Ascending aorta (tissue), 2 donors: ENCODE measurements at regions not wholly inside any gene's neighbourhood (a gene's known extent, or its start where the extent isn't known, plus 50 kb on each side); places are given as distances from the start of the nearest gene placed in this dataset.

Experiments used
- DNase-seq, 2 donors: peaks; one replicate each; pipeline ENCODE4 v3.0.0-alpha.2; 2019; ENCODE audit warnings: low spot score in 2 of 2
- H3K27ac ChIP-seq, 2 donors: fragments of 200-600 bp; sonication (generic); one replicate each; pipeline ENCODE4 v1.5.1; 2016 to 2017; ENCODE audit warnings: mild to moderate bottlenecking in 1 of 2
- H3K27me3 ChIP-seq: fragments of 200-600 bp; sonication (generic); one replicate; pipeline ENCODE4 v1.5.1; 2017
- H3K36me3 ChIP-seq, 2 donors: fragments of 200-600 bp; sonication (generic); one replicate each; pipeline ENCODE4 v1.5.1; 2016
- H3K4me1 ChIP-seq, 2 donors: fragments of 200-600 bp; sonication (generic); one replicate each; pipeline ENCODE4 v1.5.1; 2016 to 2017; ENCODE audit warnings: mild to moderate bottlenecking in 1 of 2
- H3K4me3 ChIP-seq, 2 donors: fragments of 200-600 bp; sonication (generic); one replicate each; pipeline ENCODE4 v1.5.1; 2016 to 2017; ENCODE audit warnings: mild to moderate bottlenecking in 1 of 2
- H3K9me3 ChIP-seq, 2 donors: fragments of 200-600 bp; sonication (generic); one replicate each; pipeline ENCODE4 v1.5.1; 2016
- CTCF ChIP-seq, 3 experiments: fragments of 200-600 bp in 2 of 3; fragments of 450-650 bp in 1 of 3; sonication (generic) in 2 of 3; IDR thresholded peaks; one replicate each; pipeline ENCODE4 v1.5.1; 2016 to 2019; ENCODE audit warnings: antibody characterized with exemption in 3 of 3, mild to moderate bottlenecking in 1 of 3, moderate library complexity in 1 of 3
- intact Hi-C: fragments of 100-400 bp; cut with DNase I; formaldehyde crosslinking; loops from one replicate; pipeline ENCODE4 v1.15.1; 2023

DNA sequence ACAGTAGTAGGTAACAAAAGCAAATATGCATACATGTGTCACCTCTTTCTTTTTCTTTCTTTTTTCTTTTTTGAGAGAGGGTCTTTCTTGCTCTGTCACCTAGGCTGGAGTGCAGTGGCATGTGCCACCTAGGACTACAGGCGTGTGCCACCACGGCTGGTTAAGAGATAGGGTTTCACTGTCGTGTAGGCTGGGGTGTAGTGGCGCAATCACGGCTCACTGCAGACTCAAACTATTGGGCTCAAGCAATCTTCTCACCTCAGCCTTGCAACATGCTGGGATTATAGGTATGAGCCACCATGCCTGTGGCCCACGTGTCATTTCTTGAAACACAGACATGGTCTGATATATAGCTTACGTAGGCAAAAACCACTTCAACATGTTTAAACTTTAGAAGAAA is 397.7 kb upstream of the PMFBP1 start:
- H3K27me3 ChIP-seq: no peaks in the 10 kb centered on the region
- H3K9me3 ChIP-seq: no peaks in the 10 kb centered on the region
- no peaks in the 10 kb centered on the region for H3K4me1 ChIP-seq
- H3K27ac ChIP-seq: no peak overlapping the region
- intact Hi-C loops: no loop called here
- H3K36me3 ChIP-seq: no peaks in the 10 kb centered on the region
- TF ChIP-seq CTCF (IDR thresholded peaks at IDR 0.05): no peak
- no peak for DNase-seq
- no peak overlapping the region for H3K4me3 ChIP-seq

DNA sequence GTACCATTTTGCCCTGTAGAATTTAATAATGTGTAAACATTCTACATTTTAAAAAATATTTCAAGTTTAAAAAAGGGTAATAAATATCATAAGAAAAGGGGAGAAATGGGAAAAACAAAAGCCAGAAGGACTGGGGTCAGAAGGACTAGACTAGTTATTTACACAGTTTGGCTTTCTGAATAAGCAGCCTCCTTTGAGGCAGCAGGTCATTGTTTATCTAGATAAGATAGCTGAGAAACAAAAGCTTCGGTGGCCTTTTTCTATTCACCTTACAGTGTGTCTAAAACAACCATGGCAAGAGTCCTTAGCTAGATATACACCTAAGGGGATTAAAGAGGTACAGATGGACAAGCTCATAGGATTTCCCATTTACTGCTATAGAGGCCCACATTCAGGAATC is 396.5 kb upstream of the PMFBP1 start:
- Histone ChIP-seq H3K27ac (no peak overlapping the region), H3K4me3 (no peak overlapping the region), H3K4me1 (no peaks in the 10 kb centered on the region), H3K27me3 (no peaks in the 10 kb centered on the region), H3K9me3 (no peaks in the 10 kb centered on the region), H3K36me3 (no peaks in the 10 kb centered on the region)
- TF ChIP-seq CTCF (IDR thresholded peaks at IDR 0.05): no peak
- DNase-seq: no peak
- intact Hi-C loops: no loop called here

GRCh38 chr16:72566174-72566573 is 394.2 kb upstream of the PMFBP1 start:
- intact Hi-C loops: no loop called here
- no peaks in the 10 kb centered on the region for H3K9me3 ChIP-seq

GRCh38 chr16:72565106-72565505 is 393.2 kb upstream of the PMFBP1 start:
- no peaks in the 10 kb centered on the region for H3K4me1 ChIP-seq
- no peak for TF ChIP-seq CTCF (IDR thresholded peaks at IDR 0.05)
- DNase-seq: no peak
- intact Hi-C loops: no loop called here
- H3K4me3 ChIP-seq: no peak overlapping the region
- no peaks in the 10 kb centered on the region for H3K36me3 ChIP-seq
- H3K9me3 ChIP-seq: no peaks in the 10 kb centered on the region
- no peaks in the 10 kb centered on the region for H3K27me3 ChIP-seq
- no peak overlapping the region for H3K27ac ChIP-seq

More at GRCh38 chr16:72566174-72566573, 394.2 kb upstream of the PMFBP1 start:
- no peaks in the 10 kb centered on the region for H3K4me1 ChIP-seq
- H3K36me3 ChIP-seq: no peaks in the 10 kb centered on the region
- no peak for TF ChIP-seq CTCF (IDR thresholded peaks at IDR 0.05)
- DNase-seq: no peak
- H3K27me3 ChIP-seq: no peaks in the 10 kb centered on the region
- no peak overlapping the region for H3K4me3 ChIP-seq
- H3K27ac ChIP-seq: no peak overlapping the region

DNA sequence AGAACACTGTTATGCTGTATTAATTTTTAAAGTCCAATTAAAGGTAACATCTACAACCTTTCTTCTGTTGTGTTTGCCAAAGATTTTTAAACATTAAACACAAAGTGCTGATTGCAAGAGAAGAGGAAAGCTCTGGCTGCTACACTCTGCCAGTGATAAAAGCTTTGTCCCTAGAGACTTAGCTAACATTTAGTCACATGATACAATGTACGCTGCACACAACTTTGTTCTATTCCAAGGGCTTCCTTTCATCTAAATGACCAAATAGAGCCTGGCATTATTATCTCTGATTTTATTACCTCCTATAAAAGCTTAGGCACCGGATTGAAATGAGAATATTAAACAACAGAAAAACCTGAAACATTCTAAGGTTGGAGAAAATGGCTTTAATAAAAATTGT is 388.7 kb upstream of the PMFBP1 start:
- no peak for TF ChIP-seq CTCF (IDR thresholded peaks at IDR 0.05)
- intact Hi-C loops: no loop called here
- no peak for DNase-seq
- Histone ChIP-seq H3K36me3 (no peaks in the 10 kb centered on the region), H3K27ac (no peak overlapping the region), H3K27me3 (no peaks in the 10 kb centered on the region), H3K4me3 (no peak overlapping the region), H3K9me3 (no peaks in the 10 kb centered on the region), H3K4me1 (no peaks in the 10 kb centered on the region)

DNA sequence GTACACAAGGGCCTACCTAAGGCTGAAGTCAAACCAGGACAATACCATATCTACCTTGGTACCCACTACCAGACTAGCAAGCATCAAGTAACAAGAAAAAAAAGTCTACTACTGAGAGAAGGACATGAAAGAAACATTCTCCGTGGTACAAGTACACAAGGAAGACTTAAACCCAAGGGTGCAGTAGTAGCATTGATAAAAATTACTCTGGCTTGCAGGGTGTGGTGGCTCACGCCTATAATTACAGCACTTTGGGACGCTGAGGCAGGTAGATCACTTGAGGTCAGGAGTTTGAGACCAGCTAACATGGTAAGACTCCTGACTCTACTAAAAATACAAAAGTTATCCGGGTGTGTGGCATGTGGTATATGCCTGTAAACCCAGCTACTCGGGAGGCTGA is 386.5 kb upstream of the PMFBP1 start:
- H3K36me3 ChIP-seq: no peaks in the 10 kb centered on the region

More for the DNA sequence above, 386.5 kb upstream of the PMFBP1 start:
- Histone ChIP-seq H3K4me1 (no peaks in the 10 kb centered on the region), H3K27me3 (no peaks in the 10 kb centered on the region), H3K27ac (no peak overlapping the region), H3K4me3 (no peak overlapping the region), H3K9me3 (no peaks in the 10 kb centered on the region)
- intact Hi-C loops: no loop called here
- no peak for TF ChIP-seq CTCF (IDR thresholded peaks at IDR 0.05)
- no peak for DNase-seq
